Effector memory CD4-positive, alpha-beta T cell (primary cell): ENCODE measurements at regions not wholly inside any gene's neighbourhood (a gene's known extent, or its start where the extent isn't known, plus 50 kb on each side); places are given as distances from the start of the nearest gene placed in this dataset.

Experiments used
- DNase-seq, 3 donors: peaks; one replicate each; pipeline ENCODE4 v3.0.0-alpha.2; 2020
- H3K27ac ChIP-seq: 2 replicates; pipeline ENCODE4 v1.7.0; 2013; ENCODE audit warnings: mild to moderate bottlenecking, low read length, moderate library complexity; ENCODE audit not compliant: insufficient read depth, poor library complexity, severe bottlenecking
- H3K27me3 ChIP-seq: replicated peaks from 2 replicates; pipeline ENCODE4 v1.7.0; 2013; ENCODE audit warnings: mild to moderate bottlenecking, low read length; ENCODE audit not compliant: insufficient read depth, control insufficient read depth, poor library complexity, severe bottlenecking
- H3K36me3 ChIP-seq: 2 replicates; pipeline ENCODE4 v1.7.0; 2013; ENCODE audit warnings: mild to moderate bottlenecking, low read length, moderate library complexity; ENCODE audit not compliant: control insufficient read depth, insufficient read depth
- H3K4me1 ChIP-seq: 2 replicates; pipeline ENCODE4 v1.7.0; 2013; ENCODE audit warnings: low read length, mild to moderate bottlenecking; ENCODE audit not compliant: control insufficient read depth, insufficient read depth, poor library complexity, severe bottlenecking
- H3K4me3 ChIP-seq: 2 replicates; pipeline ENCODE4 v1.7.0; 2013; ENCODE audit warnings: low read length, low read depth, mild to moderate bottlenecking; ENCODE audit not compliant: insufficient read depth, poor library complexity, severe bottlenecking
- H3K9me3 ChIP-seq: 2 replicates; pipeline ENCODE4 v1.7.0; 2013; ENCODE audit warnings: mild to moderate bottlenecking, low read length, moderate library complexity; ENCODE audit not compliant: control insufficient read depth

- H3K27me3 ChIP-seq: no peaks in the 10 kb centered on the region
- H3K27ac ChIP-seq: no peak overlapping the region
- H3K36me3 ChIP-seq: no peaks in the 10 kb centered on the region
- no peaks in the 10 kb centered on the region for H3K4me1 ChIP-seq
- no peak for DNase-seq
- H3K9me3 ChIP-seq: no peaks in the 10 kb centered on the region
- no peak overlapping the region for H3K4me3 ChIP-seq
These were observed 101.2 kb upstream of the TSC22D2 start for GRCh38 chr3:150306906-150307305.

- Histone ChIP-seq H3K27me3 (no peaks in the 10 kb centered on the region), H3K4me1 (no peaks in the 10 kb centered on the region), H3K4me3 (no peak overlapping the region), H3K36me3 (no peaks in the 10 kb centered on the region), H3K27ac (no peak overlapping the region), H3K9me3 (no peaks in the 10 kb centered on the region)
- DNase-seq: no peak
These were observed 102.0 kb upstream of the TSC22D2 start for GRCh38 chr3:150306083-150306482.

- no peaks in the 10 kb centered on the region for H3K9me3 ChIP-seq
- no peak for DNase-seq
- H3K27ac ChIP-seq: no peak overlapping the region
- H3K4me1 ChIP-seq: no peaks in the 10 kb centered on the region
- no peaks in the 10 kb centered on the region for H3K36me3 ChIP-seq
- H3K4me3 ChIP-seq: no peak overlapping the region
- no peaks in the 10 kb centered on the region for H3K27me3 ChIP-seq
These were observed 104.3 kb upstream of the TSC22D2 start for GRCh38 chr3:150303768-150304167.

GRCh38 chr3:150302246-150302645, 105.9 kb upstream of the TSC22D2 start:
- no peak for DNase-seq
- H3K4me3 ChIP-seq: no peak overlapping the region
- H3K9me3 ChIP-seq: no peaks in the 10 kb centered on the region
- H3K27ac ChIP-seq: no peak overlapping the region
- H3K36me3 ChIP-seq: no peaks in the 10 kb centered on the region
- no peaks in the 10 kb centered on the region for H3K27me3 ChIP-seq
- H3K4me1 ChIP-seq: no peaks in the 10 kb centered on the region

GRCh38 chr3:150300852-150301517, 107.1 kb upstream of the TSC22D2 start:
- H3K27me3 ChIP-seq: no peaks in the 10 kb centered on the region
- no peak overlapping the region for H3K27ac ChIP-seq
- H3K4me1 ChIP-seq: no peaks in the 10 kb centered on the region
- DNase-seq: no peak
- no peak overlapping the region for H3K4me3 ChIP-seq
- H3K36me3 ChIP-seq: no peaks in the 10 kb centered on the region
- no peaks in the 10 kb centered on the region for H3K9me3 ChIP-seq

GRCh38 chr3:150300388-150300787, 107.7 kb upstream of the TSC22D2 start:
- DNase-seq: no peak

GRCh38 chr3:150299201-150299600, 108.9 kb upstream of the TSC22D2 start:
- Histone ChIP-seq H3K36me3 (no peaks in the 10 kb centered on the region), H3K9me3 (no peaks in the 10 kb centered on the region), H3K4me1 (no peaks in the 10 kb centered on the region), H3K27me3 (no peaks in the 10 kb centered on the region), H3K27ac (no peak overlapping the region), H3K4me3 (no peak overlapping the region)
- DNase-seq: no peak

More at GRCh38 chr3:150300388-150300787, 107.7 kb upstream of the TSC22D2 start:
- Histone ChIP-seq H3K27me3 (no peaks in the 10 kb centered on the region), H3K36me3 (no peaks in the 10 kb centered on the region), H3K9me3 (no peaks in the 10 kb centered on the region), H3K4me3 (no peak overlapping the region), H3K27ac (no peak overlapping the region), H3K4me1 (no peaks in the 10 kb centered on the region)

- H3K4me1 ChIP-seq: no peaks in the 10 kb centered on the region
- H3K27ac ChIP-seq: no peak overlapping the region
These were observed 111.1 kb upstream of the TSC22D2 start for GRCh38 chr3:150296966-150297365.

GRCh38 chr3:150296123-150296735, 111.9 kb upstream of the TSC22D2 start:
- Histone ChIP-seq H3K27me3 (no peaks in the 10 kb centered on the region), H3K4me3 (no peak overlapping the region), H3K27ac (no peak overlapping the region), H3K4me1 (no peaks in the 10 kb centered on the region), H3K36me3 (no peaks in the 10 kb centered on the region), H3K9me3 (no peaks in the 10 kb centered on the region)
- no peak for DNase-seq

More at GRCh38 chr3:150296966-150297365, 111.1 kb upstream of the TSC22D2 start:
- no peaks in the 10 kb centered on the region for H3K27me3 ChIP-seq
- H3K9me3 ChIP-seq: no peaks in the 10 kb centered on the region
- no peak overlapping the region for H3K4me3 ChIP-seq
- no peak for DNase-seq
- no peaks in the 10 kb centered on the region for H3K36me3 ChIP-seq

GRCh38 chr3:150293401-150294001, 114.6 kb upstream of the TSC22D2 start:
- no peak overlapping the region for H3K4me3 ChIP-seq
- no peak overlapping the region for H3K27ac ChIP-seq
- H3K27me3 ChIP-seq: no peaks in the 10 kb centered on the region
- H3K36me3 ChIP-seq: no peaks in the 10 kb centered on the region
- no peaks in the 10 kb centered on the region for H3K9me3 ChIP-seq
- H3K4me1 ChIP-seq: no peaks in the 10 kb centered on the region
- no peak for DNase-seq
